ENCODE measurements at regions not wholly inside any gene's neighbourhood (a gene's known extent, or its start where the extent isn't known, plus 50 kb on each side); places are given as distances from the start of the nearest gene placed in this dataset.
A peak's percentile ranks its signal among the peaks of the same experiment; 100 is the strongest.

DNA sequence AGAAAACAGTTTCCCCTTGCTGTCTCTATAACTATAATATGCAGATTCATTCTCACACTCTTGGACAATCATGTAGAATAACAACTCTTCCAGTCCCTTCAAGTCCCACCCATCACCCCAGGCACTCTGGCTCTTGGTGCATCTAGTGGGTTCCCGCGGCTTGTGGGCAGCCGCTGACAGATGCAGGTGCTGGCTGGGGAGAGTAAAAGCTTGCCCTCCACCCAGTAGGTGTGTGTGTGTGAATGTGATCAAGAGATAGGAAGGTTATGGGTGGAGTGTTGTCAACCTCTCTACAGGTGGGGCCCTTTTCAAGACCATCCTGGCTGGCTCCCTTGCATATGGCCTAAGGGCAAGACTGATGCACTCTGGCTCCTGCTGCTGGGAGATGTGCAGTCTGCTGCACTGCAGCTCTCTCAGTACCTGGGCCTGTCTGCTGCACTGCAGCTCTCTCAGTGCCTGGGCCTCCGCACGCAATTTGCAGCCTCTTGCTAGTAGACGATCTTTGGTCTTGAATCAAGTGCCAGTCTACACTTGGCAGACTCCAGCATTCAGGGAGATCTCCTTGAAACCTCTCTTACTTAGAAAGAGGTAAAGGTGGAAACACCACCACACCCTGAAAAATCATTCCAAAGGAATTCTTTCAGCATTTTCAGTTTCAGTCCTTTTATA is 189.7 kb upstream of the GDNF start:
- DNase-seq (ENCODE audit: low spot score): no peak

DNA sequence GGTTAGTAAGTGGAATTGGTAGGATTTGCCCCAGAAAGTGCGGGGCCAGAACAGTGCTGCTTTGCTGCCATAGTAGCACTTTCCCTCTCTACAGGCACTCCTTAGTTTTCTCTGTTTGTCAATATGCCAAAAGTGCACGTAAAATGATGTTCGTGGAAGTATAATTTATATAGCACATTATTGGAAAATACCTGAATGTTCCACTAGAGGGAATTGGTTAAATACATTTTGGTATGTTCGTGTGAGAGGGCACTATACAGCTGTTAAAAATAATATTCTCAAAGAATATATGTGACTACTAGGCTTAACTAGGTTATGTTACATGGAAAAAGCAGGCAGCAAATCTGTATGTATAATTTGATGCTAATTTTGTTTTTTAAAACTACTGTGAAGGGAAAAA is 184.0 kb upstream of the GDNF start:
- no peak for DNase-seq (ENCODE audit: low spot score)

DNA sequence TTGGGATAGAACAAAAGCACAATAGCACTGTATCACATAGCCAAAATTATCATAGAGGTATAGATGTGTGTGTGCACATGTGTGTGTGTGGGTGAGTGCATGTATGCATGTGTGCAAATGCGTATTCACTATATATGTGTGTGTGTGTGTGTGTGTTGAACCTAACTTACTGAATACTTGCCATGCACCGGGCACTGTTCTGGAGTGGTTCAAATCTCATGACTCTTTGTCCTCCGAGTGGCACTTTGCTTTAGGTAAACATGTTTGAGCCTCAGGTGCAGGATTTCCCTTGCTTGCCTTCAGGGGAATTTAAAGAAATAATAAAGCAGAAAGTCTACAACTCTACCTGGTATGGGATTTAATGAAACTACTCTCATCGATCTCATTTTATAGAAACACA is 183.5 kb upstream of the GDNF start:
- no peak for DNase-seq (ENCODE audit: low spot score)

DNA sequence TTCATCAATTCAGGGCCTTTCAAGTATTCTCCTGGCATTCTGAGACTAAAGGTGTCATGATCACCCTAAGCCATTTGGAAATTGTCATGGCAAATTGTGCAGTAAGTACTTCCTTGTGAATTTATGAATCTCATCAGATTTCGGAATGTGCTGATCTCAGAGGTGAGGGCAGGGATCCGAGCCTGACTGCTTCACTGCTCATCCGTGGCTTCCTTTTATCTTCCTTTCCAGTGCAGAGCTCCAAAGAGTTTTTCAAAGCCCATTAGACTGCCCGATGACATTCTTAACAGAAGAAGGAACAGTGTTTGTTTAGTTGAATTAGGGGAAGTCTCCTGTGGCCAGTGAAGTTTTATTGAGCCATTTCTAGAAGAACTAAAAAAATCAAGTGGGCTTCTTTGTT is 182.8 kb upstream of the GDNF start:
- DNase-seq (ENCODE audit: low spot score): no peak

DNA sequence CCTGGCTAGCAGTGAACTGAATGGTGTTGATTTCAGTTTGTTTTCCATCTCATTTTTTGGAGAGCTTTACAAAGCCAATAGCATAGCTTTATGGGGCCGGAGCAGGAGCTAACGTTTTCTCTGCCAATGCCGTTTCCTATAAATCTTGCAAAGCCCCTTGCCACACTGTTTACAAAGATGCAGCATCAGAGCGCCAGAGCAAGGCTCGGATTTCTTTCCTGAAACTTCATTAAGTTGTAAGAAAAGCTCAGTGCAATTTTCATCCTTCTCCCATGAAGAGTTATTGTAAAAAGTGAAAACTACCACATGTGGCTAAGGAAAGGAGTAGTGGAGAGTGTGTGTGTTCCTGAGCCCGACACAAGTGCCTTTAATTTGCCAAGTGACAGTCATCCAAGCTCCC is 178.2 kb upstream of the GDNF start:
- DNase-seq (ENCODE audit: low spot score): no peak

DNA sequence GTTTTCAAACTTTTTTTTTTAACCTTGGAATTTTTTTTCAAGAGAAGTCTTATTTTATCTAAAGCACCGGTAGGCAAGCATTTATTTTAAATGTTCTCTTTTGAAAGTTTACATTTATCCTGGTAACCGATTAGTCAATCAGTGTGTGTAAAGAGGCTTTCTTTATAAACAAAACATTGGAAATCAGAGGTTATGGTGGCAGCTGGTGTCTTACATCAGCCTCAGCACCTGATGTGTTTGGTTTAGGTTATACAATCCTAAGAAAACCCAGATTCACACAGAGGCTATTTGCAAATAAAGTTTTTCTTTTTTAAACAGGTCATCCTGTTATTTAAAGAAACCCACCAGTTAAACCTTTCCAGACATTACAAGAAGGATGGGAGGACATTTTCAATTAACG is 173.3 kb upstream of the GDNF start:
- no peak for DNase-seq (ENCODE audit: low spot score)

DNA sequence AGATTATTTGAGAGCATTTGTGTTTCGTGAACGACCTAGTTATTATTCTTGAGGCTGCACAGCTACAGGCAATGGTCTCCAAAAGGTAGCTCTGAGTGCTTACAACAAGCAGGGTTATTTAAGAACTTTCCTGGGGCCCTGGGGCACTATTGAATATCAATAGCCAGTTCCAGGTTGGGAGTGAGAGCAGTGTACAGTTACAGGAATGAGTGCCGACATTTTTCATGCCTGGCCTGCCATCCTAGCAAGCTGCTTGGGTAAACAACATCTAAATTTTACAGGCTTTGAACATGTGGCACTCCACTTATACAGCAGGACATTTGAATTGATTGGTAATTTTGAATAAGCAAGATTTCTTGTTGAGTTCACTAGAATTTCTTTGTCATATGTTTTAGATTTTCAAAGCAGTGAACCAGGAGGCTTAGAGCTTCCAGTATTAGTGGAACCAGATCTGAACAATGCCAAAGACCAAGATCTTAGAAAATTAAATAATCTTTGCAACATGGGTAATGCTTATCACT is 171.9 kb upstream of the GDNF start:
- no peak for DNase-seq (ENCODE audit: low spot score)

DNA sequence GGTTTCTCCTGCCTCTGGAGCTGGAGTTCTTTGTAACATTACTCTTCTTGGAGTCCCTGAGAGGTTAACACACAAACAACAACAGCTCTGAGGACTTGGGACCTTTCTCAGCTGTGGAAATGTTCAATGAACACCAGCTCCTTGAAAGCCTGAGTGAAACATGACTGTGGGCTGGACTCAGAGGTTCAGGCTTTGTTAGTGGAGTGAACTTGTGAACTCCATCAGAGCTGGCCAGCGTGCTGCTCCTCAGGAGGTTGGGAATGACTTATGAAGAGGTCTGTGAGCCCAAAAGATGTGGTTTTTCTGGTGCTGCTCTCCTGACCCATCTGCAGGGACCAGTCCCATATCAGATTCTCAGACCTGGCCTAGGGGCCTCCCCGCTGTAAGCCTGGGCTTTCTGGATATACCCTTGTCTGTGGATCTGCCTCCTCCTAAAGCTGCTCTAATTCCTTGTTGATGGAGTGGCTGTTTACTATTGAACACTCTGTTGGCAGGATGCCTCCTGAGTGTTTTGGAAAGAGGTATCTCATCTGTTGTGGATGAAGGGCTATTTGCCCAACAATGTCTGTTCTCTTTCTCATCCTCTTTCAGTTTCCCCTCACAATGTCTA is 170.0 kb upstream of the GDNF start:
- no peak for DNase-seq (ENCODE audit: low spot score)

DNA sequence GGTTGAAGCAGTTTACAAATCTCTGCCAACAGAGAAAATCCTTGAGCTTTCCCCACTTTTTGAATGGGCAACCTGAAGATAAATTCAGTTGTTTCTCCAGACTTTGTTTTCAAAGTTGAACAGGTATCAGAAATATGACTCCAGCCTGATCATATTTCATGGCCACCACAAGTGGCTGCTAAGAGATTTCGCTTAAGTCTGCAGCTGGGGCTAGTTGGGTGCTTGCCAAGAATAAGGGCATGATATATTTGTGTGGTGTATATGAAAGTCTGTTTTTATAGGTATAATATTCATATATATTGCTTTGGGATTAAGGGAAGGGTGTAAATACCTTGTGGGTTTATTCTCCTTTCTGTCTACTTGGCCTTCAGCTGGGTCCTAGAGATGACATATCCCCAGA is 168.4 kb upstream of the GDNF start:
- no peak for DNase-seq (ENCODE audit: low spot score)

DNA sequence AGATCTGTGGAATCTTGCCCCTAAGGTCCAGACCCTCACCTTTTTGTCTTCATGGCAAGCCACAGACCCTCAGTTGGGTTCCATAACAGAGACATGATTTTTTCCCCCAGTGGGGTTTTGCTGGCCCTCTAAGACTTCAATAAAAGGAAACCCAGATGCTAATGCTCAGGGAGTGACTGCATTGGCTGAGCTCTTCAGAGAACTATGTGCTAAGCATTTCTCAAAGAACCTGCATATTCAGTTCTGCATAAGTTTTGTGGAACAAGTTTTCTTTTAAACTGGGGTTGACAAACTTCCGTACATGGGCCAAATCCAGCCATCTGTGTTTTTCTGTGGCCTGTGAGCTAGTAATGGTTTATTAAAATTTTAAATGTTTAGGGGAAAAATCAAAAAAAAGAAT is 159.8 kb upstream of the GDNF start:
- DNase-seq (ENCODE audit: low spot score): no peak

DNA sequence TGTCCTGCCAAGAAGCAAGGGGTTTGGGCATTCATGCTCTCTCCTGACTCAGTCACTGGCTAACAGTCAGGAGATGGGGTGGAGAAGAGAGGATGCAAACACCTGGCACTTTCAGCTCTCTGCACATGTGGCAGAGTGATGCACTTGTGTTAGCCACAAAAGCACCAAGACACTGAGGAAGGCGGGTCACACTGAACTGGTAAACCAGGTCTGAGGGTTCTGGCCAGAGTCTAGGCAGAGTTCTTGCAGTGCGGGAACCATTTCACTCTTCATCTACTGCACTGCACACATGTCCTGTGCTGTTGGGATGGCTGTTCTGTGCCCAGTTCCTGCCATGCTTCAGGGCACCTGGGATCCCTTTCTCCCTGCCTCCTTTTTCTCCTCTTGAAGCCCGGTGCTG is 157.1 kb upstream of the GDNF start:
- no peak for DNase-seq (ENCODE audit: low spot score)

DNA sequence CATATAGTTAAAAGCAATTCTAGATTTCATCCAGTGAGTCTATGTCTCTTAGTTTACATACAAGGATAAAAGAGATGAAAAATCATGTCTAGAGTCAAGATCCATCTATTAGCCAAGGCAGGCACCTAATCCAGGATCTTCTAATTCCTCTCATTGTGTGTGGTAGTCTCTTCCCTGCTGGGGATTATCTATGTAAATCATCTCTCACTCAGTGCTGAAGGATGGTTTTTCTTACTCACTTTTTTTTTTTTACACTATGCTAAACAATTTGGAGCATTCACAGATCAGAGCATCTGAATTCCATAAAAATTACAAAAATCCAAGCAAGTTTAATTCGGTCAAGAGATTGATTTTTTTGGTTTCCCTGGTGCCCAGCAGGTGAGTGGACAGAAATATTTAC is 154.9 kb upstream of the GDNF start:
- DNase-seq (ENCODE audit: low spot score): no peak

DNA sequence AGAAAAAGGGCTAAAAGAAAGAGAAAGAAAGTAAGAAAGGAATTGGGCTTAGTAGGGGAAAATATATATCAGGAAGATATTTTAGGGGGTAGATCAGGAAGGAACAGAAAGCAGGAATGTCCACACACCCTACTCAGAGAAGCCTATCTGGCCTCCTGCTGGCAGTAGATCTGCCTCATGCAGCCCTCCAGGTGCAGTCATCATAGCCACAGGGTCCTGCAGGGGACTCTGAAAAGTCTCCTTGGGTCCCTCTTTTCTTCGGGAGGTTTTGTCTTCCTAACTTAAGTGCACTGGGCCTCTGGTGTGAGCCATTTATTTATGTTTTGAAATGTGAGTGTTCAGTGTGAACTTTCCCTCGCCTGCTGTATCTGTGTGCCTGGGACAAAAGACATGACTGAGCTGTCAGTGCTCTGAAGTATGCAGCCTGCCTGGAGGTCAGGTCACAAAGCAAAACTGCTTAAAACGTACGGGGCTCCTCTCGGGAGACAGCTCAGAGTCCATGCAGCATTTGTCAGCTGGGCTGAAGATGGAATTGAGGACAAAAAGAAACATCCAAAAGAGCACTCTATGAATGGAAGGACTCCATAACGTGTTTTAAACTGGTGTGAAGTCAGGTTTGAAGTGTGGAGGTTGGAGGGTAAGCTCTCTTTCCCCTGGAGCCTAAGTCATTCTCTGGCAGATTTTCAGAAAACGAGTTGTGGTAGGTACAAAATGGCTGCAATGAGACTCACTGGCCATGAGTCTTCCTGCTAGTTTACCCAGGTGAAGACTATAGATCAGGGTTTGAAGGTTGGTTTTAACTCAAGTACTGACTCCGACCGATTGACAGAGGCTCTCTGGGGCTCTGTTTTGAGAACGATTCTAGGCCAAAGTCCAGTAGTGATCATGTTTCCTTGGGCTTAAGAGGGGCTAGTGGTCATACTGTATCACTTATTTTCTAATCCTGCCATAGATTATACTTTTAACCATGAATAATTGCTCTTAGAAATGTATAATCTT is 151.8 kb upstream of the GDNF start:
- DNase-seq (ENCODE audit: low spot score): no peak

DNA sequence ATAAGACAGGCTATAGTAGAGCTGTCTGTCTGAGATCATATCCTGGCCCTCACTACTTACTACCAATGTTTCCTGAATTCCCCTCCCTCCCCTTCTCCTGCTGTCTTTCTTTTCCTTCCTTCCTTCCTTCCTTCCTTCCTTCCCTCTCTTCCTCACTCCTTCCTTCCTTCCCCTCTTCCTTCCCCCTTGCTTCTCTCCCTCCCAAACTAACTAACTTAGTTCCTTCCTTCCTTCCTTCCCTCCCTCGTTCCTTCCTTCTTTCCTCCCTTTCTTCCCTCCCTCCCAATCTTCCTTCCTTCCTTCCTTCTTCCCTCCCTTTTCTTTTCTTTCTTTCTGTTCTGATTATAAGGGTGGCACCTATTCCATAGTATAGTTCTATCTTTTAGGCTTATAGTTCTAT is 150.0 kb upstream of the GDNF start:
- DNase-seq (ENCODE audit: low spot score): no peak

DNA sequence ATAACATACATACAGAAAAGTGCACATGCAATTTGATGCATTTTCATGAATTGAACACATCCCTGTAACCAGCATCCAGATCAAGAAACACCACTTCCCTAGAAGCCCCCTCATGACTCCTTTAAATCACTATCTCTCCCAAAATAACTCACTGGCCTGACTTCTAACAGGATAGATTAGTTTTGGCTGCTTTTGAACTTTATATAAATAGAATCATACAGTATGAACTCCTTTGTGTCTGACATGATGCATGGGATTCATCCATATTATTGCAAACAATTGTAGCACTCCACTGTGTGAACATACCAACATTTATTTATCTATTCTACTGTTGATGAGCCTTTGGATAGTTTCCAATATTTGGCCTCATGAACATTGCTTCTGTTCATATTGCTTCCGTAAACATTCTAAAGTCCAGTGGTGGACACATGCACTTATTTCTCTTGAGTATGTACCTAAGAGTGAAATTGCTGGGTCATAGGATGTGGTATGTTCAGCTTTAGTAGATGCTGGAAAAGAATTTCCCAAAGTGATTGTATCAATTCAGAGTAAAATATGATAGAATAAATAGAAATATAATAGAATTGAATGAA is 148.7 kb upstream of the GDNF start:
- DNase-seq (ENCODE audit: low spot score): no peak

DNA sequence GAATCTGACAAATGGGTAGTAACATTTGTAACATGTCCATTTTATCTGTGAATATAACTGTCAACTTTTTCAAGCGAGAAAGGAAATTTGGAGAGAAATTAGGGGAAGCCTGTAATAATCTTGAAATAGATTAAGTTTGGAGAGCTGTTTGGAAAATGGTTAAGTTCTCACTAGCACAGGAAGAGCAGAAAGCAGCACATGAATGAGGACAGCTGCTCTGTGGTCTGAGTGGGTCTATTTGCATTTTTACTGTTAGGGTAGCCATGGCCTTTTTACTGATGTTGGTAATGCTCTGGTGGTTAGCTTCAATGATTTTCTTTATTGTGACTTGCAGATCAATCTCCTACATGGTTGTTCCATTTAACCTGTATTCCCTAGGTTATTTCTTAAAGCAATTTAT is 144.5 kb upstream of the GDNF start:
- no peak for DNase-seq (ENCODE audit: low spot score)

DNA sequence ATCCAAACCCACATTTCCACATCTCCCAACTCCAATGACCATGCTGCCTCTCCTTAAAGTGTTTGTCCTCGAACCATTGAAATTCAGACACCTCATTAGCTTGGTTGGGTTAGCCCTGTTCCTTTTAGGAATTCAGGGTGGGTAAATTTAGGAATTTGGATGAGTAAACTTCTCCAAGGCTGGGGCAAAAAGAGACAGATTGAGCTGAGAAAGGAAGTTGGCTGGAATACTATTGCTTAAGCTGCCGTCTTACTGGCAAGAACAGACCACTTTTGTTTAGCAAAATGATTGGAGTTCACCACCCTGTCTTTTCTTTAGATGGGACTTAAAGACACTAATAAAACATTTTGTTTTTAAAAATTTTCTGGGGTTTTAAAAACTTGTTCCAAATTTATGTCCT is 143.6 kb upstream of the GDNF start:
- DNase-seq (ENCODE audit: low spot score): no peak

DNA sequence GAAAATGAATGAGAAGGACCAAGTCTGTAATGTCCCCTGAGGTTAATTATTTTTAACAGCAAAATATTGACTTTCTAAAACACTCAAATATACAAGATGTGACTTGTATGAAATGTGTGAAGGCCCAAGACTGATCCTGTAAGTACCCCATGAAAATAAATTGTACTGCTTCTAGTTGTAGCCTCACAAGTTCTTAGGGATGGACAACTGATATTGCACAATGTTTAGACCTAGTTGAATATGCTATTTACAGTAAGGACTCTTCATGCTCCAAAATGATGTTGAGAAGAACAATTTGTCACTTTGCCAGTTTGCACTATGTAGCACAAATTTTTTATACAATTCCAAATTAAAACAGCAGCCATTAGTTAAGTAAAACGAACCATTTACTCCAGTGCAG is 139.7 kb upstream of the GDNF start:
- DNase-seq (ENCODE audit: low spot score): no peak

DNA sequence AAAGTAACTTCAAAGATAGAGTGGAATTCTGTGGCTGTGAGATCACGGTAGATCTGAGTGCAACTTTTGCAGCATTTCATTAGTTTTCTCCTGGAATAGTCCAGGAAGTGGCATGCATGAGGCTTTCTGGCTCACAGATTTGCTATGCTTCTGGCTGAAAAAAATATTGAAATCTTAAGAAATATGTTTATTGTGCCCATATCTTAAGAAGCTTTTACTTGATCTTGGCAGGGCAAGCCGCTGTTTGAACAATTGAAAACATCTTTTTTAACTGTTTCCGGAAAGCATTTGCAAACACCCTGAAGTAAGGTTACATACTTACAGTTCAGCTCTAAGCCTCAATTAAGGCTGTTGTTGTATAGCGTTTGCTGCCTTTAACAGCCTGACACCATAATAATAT is 135.7 kb upstream of the GDNF start:
- no peak for DNase-seq (ENCODE audit: low spot score)

DNA sequence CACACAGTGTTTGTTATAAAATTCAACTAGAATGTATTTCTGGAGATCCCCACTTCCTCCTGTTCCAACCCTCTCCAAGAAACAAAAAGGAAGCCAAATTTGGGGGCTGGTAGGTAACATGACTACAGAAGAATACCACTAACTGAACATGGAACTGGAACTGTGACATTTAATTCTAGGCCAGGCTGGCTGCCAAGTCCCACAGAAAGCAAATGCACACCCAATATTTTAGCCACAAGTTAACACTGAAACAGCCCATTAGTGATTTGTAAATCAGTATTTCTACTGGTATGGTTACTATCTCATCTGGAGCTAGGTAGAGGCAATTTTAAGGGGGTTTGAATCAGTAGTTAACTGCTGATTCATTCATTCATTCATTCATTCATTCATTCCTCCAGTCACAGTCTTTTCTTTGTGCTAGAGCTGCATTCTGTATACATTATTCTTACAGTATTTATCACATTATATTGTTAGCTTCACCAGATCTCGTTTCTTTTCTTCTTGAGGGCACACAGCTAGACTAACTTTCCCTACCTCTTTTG is 131.7 kb upstream of the GDNF start:
- DNase-seq (ENCODE audit: low spot score): no peak

DNA sequence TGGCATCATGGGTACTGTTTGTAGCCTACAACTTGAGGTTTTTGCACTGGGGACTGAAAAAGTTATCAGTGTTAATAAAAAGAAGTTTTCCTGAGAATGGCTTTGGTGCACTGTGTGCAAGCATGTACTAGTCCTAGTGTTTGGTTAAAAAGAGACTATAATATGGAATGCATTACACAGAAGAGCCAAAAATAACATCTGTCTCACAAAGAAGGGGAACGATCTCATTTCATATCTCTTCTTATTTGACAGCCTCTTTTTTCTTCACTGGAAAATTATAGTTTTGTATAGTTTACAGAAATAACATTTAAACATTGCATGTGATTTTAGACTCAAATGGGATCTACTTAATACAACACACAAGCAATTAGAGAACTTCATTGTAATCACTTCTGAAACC is 127.0 kb upstream of the GDNF start:
- no peak for DNase-seq (ENCODE audit: low spot score)

DNA sequence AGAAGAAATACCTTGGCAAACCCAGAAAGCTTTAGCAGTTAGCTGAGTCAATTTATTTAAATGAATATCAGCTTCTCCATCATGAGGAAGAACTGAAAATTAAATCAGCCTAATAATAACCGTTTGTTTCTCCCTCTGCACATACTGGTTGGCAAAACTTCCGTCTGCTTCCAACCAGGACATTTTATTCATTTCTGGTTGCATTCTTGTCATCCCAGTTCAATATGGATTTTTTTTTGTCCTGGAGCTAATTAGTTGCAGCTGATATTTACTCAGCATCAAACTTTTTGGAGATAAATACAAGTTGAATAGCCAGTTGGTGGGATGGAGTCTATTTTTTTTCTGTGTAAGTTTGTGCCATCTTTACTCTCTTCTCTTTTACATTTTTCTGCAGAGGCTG is 126.5 kb upstream of the GDNF start:
- DNase-seq (ENCODE audit: low spot score): peak; percentile 33

All from AG20443 (cell line).